NCI-H2029 (cell line): ENCODE measurements at regions not wholly inside any gene's neighbourhood (a gene's known extent, or its start where the extent isn't known, plus 50 kb on each side); places are given as distances from the start of the nearest gene placed in this dataset.
"Not testable (repeated sequence)": the region's sequence is repeated elsewhere in the genome, so short reads cannot be mapped to it uniquely, and the experiment has no call there.

Source experiments
- DNase-seq: peaks from one replicate; lab custom pipeline; 2025; lab: John Stamatoyannopoulos, UW

DNA sequence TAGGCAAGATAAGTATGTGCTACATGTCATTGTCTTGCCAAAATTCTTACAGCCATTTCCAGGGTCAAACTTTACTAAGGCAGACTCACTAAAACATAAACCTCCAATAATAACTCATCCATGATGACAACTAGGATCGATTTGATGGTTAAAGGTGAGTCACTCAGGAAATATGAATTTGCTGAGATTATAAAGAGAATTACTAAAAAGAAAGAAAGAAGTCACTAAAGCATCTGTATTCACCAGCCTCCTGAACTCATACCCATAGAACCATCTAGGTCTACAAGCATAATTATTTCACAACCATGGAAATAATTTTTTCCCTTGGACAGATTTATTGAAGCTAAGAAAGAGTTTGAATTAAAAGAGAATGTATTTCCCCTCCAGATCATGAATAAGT lies 258.6 kb downstream of the TLE1 start:
- no peak for DNase-seq

DNA sequence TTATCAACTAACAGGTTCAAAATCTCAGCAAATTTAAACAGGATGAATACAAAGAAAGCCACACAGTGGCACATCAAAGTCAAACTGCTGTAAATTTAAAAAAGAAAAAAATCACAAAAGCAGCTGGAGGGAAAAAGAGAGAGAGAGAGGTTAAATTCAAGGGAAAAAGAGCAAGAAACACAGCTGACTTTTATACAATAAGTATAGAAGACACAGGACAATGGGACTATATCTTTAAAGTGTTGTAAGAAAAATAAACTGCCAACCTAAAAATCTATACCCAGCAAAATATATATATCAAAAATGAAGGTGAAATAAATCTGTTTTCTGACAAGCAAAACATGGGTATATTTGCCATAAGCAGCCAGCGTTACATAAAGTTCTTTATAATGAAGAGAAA lies 261.5 kb downstream of the TLE1 start:
- DNase-seq = no peak

- DNase-seq = no peak
Measured at GRCh38 chr9:81424431-81424830, 264.9 kb downstream of the TLE1 start.

- DNase-seq = no peak
Measured at GRCh38 chr9:81423589-81424326, 265.6 kb downstream of the TLE1 start.

DNA sequence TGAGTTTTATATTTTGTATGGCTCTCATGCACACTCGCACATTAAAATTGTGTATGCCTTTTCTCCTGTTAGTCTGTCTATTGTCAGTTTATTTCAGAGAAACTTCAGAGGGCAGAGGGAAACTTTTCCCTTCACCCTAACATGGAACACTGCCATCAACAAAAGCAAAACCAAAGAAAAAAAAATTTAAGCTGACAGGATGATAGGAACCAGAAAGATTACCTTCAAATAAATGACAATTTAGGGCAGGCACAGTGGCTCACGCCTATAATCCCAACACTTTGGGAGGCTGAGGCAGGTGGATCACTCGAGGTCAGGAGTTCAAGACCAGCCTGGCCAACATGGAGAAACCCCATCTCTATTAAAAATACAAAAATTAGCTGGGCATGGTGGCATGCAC lies 268.3 kb downstream of the TLE1 start:
- DNase-seq = not testable (repeated sequence)

- DNase-seq = no peak
Measured at GRCh38 chr9:81420024-81420423, 269.3 kb downstream of the TLE1 start.

GRCh38 chr9:81417941-81418340 lies 271.4 kb downstream of the TLE1 start:
- no peak for DNase-seq

- no peak for DNase-seq
Measured at GRCh38 chr9:81417299-81417675, 272.1 kb downstream of the TLE1 start.

DNA sequence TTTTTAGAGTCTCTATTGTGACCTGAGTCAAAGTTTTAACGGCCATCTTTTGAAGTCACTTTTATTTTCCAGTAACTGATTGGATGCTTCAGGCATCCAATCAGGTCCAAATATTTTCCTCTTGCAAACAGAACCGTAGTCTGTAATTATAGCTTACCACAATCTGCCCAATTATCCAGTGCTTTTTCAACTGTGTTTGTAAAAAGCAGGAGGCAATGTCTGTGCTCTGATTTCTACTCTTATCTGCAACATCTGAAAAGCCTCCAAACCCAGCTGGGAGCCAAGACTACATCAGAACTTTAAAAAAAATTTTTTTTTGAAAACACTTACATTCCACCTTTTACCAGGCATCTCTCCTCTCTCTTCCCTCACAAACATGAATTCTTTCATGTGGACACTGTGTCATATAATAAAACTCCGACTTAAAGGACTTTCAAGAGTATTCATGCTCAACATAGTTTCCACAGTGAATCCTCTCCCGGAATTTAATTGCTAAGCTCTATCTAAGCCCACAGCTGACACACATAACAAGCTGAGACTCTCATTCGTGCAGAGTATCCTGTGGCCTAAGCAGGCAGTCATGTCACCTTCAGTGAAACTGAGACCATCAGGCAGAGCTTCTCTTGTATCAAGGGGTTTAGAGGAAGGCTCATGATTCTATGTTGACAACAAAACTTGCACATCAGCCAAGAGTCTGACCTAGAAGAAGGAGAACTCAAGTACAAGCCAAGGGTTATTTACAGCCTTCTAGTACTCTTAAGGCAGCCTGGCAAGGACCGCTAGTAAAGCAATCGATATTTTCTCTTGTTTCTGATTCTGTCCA lies 272.7 kb downstream of the TLE1 start:
- DNase-seq = peak; percentile 70

- DNase-seq = no peak
Measured at GRCh38 chr9:81414836-81415235, 274.5 kb downstream of the TLE1 start.

DNA sequence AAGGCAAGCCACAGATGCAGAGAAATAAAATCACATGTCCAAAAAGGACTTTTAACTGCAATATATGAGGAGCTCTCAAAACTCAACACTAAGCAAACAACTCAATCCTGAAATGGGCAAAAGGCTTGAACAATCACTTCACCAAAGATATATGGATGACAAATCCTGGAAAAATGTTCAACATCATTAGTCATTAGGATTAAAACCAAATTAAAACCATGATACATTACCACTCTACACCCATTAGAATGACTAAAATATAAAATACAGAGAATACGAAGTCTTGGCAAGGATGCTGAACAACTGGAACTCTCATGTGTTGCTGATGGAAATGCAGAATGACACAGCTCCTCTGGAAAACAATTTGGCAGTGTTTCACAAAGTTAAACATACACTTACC lies 277.4 kb downstream of the TLE1 start:
- no peak for DNase-seq

- no peak for DNase-seq
Measured at GRCh38 chr9:81410201-81410600, 279.1 kb downstream of the TLE1 start.

DNA sequence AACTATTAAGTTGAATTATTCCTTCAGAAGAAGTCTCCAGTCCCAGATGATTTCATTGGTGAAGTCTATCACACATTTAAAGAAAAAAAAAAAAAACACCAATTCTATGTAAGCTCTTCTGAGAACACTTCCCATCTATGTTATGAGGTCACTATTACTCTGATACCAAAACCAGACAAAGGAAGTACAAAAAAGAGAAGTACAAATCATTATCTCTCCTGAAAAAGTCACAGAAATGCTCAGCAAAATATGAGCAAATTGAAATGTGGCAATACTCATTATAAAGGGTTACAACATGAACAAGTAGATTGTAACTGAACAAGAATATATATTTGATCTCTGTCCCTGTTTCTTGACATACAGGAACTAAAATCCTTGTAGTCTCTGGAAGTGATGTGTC lies 280.4 kb downstream of the TLE1 start:
- DNase-seq = no peak

DNA sequence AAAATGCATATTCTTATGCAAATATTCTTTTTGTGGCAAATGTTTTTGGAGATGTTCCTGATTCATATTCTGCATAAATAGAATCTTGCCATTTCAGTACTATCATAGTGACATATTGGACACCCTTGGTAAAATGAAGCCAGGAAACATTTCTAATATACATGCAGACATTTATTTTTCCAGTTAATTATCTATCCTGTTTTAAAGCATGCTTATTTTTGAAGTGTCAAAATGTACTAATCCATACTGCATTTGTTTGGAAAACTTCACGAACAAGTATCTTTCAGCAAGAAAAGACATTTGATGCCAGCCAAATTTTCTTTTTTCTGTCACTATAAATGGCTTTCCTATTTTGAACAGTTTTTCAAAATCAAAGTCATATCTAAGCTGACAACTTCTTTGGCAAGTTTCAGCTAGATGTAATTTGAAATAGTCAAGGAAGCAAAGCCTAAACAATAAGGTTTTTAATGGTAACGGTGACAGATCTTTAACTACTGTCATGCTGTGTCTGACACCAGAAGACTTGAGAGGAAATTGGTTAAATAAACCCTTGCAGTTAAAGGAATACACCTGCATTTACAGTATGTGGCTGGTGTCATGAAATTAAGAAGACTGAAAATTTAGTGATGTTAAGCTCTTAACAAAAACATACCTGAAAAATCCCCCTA lies 284.3 kb downstream of the TLE1 start:
- DNase-seq = no peak

- no peak for DNase-seq
Measured at GRCh38 chr9:81397481-81398381, 291.6 kb downstream of the TLE1 start.

GRCh38 chr9:81396528-81396927 lies 292.8 kb downstream of the TLE1 start:
- DNase-seq = no peak

- DNase-seq = no peak
Measured at GRCh38 chr9:81395676-81396054, 293.7 kb downstream of the TLE1 start.

DNA sequence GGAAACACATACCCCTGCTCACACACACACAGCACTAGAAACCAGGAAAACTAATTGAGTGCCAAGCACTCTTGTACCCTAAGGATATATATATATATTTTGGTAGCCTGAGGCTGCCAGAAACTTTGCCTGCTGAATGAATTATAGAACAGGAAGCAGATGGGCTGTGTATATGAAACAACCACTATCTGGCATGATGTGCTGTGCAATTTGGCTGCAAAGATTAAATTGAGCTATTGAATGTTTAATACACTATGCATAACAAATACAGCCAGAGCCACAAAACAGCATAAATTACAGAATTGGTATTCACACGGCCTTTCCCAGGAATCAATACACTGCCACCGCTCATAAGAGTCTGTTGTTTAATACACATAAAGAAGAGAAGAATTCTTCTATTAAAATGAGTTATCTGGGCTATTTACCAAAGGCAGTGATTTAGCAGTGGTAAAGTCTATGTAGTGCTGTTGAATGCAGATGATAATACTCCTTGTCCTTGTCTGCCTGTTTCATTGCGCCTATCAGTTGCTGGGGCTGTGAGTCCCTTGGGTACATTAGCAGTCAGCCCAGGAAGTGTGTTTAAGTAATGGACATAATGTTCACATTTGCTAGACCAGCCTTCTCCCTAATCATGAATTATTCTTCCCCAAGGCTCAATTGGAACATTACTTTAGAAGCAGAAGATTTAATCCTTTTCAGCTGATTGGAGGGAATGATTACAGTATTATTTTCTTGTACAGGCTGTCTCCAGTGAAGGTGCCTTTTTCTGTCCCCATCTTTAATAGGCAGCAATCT lies 294.3 kb downstream of the TLE1 start:
- no peak for DNase-seq

DNA sequence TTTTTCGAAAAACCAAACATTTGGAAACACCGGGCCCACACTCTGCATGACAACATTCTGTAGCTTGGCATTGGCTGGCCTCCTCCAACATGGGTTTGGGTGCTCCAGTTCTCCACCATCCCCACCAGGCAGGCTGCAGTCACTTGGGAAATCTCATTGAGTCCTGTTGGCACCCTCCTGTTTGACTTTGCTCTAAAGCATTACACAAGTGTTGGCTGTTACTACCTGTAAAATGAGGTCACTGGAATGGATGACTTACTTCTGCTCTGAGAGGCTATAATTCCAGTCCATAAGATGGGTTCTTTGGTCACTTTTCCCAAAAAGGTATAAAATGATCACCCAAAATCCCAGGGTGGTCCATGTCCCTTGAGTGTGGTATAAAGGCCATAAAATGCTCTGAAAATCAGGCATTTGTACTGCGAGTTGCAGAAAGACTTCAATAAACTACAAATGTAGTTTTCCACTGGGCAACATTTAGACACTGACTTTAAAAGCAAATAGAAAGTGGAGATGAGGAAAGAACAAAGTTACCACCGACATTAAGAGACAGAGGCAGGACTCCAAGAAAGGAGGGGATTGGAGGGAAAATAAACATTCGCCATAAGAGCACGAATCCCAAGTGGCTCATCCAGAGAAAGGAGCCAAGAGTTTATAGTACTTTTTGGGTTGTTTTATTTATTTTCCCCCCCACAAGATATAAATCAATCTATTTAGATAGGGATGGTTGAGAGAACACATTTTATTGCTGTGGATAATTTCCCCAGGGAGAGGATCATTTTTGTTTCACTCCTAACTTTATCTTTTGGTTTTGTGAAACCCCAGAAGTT lies 295.1 kb downstream of the TLE1 start:
- peak; percentile 21 for DNase-seq

GRCh38 chr9:81391457-81391825 lies 297.9 kb downstream of the TLE1 start:
- no peak for DNase-seq
